GM10266 (cell line): ENCODE measurements at regions not wholly inside any gene's neighbourhood (a gene's known extent, or its start where the extent isn't known, plus 50 kb on each side); places are given as distances from the start of the nearest gene placed in this dataset.

Source experiments
- DNase-seq: peaks from one replicate; pipeline ENCODE4 v3.0.0; 2012; ENCODE audit errors: extremely low spot score
- TF ChIP-seq, protein P1 (sequence below): IDR thresholded peaks from 2 replicates; pipeline ENCODE4 v1.5.1; 2012; ENCODE audit warnings: mild to moderate bottlenecking, low read depth; ENCODE audit not compliant: control insufficient read depth, insufficient read depth; ENCODE audit errors: missing control alignments

GRCh38 chrX:39301036-39301435 is 499.8 kb downstream of the MID1IP1 start:
- TF ChIP-seq, protein P1, sequence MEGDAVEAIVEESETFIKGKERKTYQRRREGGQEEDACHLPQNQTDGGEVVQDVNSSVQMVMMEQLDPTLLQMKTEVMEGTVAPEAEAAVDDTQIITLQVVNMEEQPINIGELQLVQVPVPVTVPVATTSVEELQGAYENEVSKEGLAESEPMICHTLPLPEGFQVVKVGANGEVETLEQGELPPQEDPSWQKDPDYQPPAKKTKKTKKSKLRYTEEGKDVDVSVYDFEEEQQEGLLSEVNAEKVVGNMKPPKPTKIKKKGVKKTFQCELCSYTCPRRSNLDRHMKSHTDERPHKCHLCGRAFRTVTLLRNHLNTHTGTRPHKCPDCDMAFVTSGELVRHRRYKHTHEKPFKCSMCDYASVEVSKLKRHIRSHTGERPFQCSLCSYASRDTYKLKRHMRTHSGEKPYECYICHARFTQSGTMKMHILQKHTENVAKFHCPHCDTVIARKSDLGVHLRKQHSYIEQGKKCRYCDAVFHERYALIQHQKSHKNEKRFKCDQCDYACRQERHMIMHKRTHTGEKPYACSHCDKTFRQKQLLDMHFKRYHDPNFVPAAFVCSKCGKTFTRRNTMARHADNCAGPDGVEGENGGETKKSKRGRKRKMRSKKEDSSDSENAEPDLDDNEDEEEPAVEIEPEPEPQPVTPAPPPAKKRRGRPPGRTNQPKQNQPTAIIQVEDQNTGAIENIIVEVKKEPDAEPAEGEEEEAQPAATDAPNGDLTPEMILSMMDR = no peak
- no peak for DNase-seq

GRCh38 chrX:39302838-39303237 is 501.6 kb downstream of the MID1IP1 start:
- no peak for DNase-seq

GRCh38 chrX:39304746-39305145 is 503.5 kb downstream of the MID1IP1 start:
- TF ChIP-seq, protein P1 = no peak
- no peak for DNase-seq

More at GRCh38 chrX:39302838-39303237, 501.6 kb downstream of the MID1IP1 start:
- TF ChIP-seq, protein P1 = no peak

DNA sequence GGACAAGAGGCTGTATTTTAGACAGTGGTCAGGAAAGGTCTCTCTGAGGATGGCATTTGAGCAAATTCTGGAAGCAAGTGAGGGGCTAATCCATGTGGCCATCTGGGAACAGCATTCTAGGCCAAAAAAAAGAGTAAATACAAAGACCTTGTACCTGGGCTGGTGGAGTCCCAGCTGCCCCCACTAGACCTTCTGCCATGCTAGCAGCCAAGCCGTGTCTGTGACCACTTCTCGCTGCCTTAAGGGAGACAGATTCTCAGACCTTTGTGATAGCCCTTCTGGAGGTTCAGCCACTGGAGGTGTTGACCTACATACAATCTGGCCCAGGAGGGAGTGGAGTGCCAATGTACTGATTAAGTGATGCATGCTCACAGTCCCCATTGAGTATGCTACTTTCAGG is 506.2 kb downstream of the MID1IP1 start:
- DNase-seq = no peak

GRCh38 chrX:39308126-39308525 is 506.9 kb downstream of the MID1IP1 start:
- TF ChIP-seq, protein P1 = no peak
- DNase-seq = no peak

More for the DNA sequence above, 506.2 kb downstream of the MID1IP1 start:
- TF ChIP-seq, protein P1 = no peak

DNA sequence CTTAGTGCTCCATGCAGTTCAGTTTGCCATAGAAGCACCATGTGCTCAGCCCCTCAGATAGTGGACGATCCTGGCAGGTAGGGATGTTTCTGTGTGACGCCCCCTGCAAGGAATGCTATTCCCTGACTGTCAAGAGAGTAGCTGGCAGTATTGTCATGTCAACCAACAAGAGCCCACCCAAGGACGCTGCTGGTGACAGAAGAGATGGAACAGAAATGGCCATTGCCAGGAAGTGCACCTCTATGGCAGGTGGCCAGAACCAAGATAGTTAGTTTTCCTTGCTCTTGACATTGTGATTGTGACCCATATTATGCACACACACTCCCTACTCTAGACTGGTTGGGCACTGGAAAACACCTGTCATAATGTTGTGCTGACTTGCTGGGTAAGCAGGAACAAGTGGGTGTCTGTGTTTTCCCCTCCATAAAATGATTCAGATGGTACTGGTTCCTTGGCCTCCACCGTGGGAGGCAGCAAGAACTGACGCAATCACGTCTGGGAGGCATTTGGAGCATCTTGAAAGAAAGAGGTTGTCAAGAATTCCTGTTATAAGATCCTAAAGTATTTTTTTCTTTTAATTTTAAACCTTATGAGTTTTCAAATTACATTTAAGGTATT is 507.9 kb downstream of the MID1IP1 start:
- TF ChIP-seq, protein P1 = no peak
- peak; percentile 7 for DNase-seq

DNA sequence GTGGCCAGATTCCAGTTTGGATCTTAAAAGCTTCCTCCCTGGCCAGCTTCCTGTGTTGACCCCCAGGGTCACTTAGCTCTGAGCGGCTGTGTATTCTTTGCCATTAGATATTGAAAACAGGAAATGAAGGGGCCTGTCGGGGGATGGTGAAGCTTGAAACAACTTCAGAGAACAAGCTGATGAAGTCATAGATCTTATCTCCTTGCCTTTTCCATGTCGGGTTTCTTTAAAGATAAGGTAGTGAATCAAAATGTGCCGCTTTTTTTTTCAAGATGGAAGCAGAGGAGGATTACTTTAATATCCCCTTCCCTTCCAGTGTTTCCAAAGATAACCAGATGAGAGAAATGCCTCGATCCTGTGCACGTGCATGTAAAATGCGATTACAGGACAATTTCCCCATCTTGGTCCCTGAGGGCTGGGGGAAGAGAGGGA is 508.5 kb downstream of the MID1IP1 start:
- TF ChIP-seq, protein P1 = no peak
- no peak for DNase-seq
